B cell (primary cell): ENCODE measurements at regions not wholly inside any gene's neighbourhood (a gene's known extent, or its start where the extent isn't known, plus 50 kb on each side); places are given as distances from the start of the nearest gene placed in this dataset.

ENCODE experiments used
- EZH2 ChIP-seq: IDR thresholded peaks from 2 replicates; pipeline ENCODE4 v1.6.1; 2012; ENCODE audit warnings: borderline replicate concordance, low read depth, mild to moderate bottlenecking, moderate library complexity, low read length; ENCODE audit not compliant: insufficient read depth, poor library complexity, severe bottlenecking
- TF ChIP-seq, protein P1 (sequence below): fragments of 200-600 bp; IDR thresholded peaks from one replicate; pipeline ENCODE4 v1.8.0; 2022; ENCODE audit warnings: antibody characterized with exemption, mild to moderate bottlenecking

DNA sequence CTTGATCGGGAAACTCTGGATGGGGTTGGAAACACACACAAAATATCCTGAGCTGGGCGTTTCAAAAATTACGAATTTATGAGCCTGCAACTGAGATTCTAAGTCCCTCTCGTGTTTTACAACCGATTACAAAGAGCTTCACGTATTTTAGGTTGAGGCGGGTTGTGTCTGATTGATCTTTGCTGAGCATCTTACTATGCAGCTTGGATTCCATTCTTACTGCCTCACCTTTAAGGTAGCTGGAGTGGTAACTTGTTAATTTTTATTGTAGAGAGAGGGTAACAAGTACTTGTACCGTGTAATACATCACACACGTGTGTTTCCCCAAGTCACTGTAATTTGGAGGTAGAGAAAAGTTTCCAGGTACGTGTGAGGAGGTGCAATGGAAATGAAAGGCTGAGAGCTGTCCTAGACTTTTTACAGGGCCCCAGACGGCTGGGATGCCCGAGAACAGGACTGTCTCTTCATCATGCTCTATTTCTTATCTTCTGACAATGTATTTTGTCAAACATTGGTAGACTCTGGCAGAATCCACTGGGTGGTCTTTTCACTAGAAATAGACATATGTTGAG, 97.8 kb upstream of the TENM3 start:
- TF ChIP-seq, protein P1, sequence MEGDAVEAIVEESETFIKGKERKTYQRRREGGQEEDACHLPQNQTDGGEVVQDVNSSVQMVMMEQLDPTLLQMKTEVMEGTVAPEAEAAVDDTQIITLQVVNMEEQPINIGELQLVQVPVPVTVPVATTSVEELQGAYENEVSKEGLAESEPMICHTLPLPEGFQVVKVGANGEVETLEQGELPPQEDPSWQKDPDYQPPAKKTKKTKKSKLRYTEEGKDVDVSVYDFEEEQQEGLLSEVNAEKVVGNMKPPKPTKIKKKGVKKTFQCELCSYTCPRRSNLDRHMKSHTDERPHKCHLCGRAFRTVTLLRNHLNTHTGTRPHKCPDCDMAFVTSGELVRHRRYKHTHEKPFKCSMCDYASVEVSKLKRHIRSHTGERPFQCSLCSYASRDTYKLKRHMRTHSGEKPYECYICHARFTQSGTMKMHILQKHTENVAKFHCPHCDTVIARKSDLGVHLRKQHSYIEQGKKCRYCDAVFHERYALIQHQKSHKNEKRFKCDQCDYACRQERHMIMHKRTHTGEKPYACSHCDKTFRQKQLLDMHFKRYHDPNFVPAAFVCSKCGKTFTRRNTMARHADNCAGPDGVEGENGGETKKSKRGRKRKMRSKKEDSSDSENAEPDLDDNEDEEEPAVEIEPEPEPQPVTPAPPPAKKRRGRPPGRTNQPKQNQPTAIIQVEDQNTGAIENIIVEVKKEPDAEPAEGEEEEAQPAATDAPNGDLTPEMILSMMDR, result no peak
- no peak for TF ChIP-seq EZH2
